ENCODE measurements at regions not wholly inside any gene's neighbourhood (a gene's known extent, or its start where the extent isn't known, plus 50 kb on each side); places are given as distances from the start of the nearest gene placed in this dataset.

DNA sequence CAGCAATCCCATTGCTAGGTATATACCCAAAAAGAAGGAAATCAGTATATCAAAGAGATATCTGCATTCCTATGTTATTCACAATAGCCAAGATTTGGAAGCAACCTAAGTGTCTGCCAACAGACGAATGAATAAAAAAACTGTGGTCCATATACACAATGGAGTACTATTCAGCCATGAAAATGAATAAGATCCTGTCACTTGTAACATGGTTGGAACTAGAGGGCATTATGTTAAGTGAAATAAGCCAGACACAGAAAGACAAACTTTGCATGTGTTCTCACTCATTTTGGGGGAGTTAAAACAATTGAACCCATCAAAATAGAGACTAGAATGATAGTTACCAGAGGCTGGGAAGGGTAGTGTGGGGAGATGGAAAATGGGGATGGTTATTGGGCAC lies 323.5 kb upstream of the NFE2L3 start:
- in situ Hi-C loops (cut with HindIII; ENCODE audit: low sequenced_read_pairs), result no loop called here

DNA sequence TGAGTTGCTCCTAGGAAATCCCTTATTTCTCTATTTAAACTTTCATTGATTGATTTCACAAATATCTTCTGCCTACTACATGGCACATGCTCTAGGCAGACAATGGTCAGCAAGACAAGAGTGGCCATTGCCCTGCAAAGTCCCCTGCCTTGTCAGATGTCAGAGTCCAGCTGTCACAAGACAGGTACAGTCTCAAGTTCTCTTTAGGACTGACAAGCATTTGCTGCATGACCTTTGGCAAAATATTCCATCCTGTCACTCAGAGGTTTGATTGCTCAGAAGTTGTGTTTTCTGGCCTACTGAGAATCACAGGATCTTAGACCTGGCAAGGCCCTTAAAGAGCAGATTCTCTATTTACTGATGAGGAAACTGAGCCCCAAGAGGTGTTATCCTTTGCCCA lies 322.3 kb upstream of the NFE2L3 start:
- in situ Hi-C loops (cut with HindIII; ENCODE audit: low sequenced_read_pairs), result no loop called here

DNA sequence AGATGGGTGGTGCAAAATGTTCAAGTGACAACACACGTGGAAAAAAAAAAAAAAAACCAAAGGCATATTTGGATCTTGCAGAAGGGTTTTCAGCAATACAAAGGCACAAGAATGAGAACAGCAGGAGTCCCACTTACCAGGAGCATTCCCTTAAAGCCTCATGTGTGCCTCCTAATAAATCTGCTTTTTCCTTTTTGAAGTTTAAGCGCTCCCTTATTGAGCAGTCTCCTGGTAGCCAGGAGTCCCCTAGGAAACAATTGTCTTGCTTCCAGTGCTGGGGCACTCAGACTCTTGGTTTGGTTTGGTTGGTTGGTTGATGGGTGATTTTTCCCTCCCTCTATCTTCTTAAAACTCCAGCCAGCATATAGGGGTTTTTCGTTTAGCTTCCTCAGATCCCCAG lies 321.8 kb upstream of the NFE2L3 start:
- in situ Hi-C loops (cut with HindIII; ENCODE audit: low sequenced_read_pairs), result no loop called here

DNA sequence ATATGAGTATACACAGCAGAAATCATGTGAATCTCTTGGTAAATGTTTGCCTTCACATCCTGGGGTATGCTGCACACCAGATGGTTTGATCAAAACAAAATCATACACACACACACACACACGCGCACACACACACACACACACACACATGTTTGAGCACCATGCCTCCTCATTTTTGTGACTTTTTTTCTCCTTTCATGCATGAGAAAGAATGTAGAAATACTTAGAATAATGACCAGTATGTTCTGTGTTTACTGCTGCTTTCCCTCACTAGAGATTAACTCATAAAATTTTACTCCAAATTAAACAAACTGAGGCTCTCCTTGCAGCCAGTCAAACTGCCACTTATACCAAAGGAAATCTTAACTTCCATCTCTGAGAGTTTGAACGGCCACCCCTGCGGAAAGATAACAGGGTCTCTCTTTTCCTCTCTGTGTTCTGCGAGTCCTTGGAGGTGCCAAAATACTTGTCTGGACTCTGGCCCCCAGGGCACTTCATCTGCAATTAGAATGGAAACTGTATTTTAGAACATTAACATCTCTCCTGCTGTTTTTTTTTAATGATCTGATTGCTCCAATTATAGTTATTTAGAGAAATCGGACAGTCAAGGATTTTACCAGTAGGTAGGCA lies 320.8 kb upstream of the NFE2L3 start:
- in situ Hi-C loops (cut with HindIII; ENCODE audit: low sequenced_read_pairs), result no loop called here

DNA sequence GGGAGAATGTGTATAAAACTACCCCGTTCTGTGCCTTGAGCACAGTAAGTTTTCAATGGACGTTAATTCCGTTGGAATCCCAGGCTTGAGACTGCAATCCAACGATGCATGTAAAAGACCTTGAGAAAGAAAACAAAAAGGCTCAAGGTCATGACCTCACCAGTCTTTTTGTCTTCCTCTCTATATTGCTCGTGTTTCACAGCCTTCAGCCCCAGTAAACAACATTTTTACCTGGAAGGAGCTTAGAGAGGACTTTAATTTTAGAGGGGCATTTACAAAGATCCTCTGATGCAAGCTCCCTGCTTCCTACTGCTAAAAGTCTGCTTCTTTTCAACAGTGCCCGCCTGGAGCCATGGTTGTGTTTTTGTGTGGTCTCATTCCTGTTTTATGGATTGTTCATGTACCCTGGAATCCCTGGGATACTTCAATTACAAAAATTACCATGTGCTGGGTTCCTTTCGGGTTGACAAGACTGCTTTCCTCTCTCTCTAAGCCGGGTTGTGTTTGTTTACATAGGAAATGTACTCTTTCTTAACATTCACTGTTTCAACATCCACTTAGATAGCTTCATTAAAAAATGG lies 320.1 kb upstream of the NFE2L3 start:
- in situ Hi-C loops (cut with HindIII; ENCODE audit: low sequenced_read_pairs), result no loop called here

DNA sequence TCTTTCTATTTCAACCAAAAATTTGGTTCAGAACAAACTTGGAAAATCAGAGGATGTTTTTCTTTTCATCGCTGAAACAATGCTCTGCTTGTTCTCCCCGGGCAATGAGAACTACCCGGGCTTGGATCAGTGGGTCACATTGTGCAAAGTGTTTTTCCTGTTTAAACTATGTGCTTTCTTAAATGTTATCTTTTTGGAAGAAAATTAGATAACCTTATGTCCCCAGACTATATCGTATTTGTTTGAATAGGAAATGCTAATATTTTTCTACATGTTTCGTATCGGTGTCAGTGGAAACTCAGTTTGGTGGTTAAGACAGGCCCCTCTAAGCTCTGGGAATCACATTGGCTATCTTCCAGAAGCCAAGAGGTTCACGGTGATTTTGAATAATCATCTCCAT lies 319.5 kb upstream of the NFE2L3 start:
- in situ Hi-C loops (cut with HindIII; ENCODE audit: low sequenced_read_pairs), result no loop called here

DNA sequence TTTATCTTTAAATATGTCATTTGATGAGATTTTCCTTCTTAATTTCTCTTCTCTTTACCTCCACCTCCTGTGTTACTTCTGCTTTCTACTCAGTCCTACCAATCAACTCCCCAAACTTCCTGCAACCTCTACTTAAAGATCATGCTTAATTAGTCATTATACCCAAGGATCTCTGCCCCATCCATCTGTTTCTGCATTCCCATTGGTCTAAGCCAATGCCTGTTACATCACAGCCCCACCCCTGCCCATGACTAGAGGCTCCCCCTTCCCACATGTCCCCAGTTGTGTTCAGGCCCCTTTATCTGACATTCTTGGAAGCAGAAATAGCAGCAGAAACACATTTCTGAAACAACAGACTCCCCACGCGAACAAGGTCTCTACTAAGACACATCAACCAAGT lies 319.1 kb upstream of the NFE2L3 start:
- in situ Hi-C loops (cut with HindIII; ENCODE audit: low sequenced_read_pairs), result no loop called here

DNA sequence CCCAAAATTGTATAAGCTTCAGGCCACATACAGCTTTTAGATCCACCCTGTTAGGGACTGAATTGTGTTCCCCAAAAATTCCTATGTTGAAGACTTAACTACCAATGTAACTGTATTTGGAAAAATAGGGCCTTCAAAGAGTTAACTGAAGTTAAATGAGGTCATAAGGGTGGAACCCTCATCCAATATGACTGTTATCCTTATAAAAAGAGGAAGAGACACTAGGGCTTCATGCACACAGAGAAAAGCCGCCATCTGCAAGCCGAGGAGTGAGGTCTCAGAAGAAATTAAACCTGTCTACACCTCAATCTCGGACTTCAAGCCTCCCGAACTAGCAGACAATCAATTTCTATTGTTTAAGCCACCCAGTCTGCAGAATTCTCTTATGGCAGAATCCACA lies 317.9 kb upstream of the NFE2L3 start:
- in situ Hi-C loops (cut with HindIII; ENCODE audit: low sequenced_read_pairs), result no loop called here

DNA sequence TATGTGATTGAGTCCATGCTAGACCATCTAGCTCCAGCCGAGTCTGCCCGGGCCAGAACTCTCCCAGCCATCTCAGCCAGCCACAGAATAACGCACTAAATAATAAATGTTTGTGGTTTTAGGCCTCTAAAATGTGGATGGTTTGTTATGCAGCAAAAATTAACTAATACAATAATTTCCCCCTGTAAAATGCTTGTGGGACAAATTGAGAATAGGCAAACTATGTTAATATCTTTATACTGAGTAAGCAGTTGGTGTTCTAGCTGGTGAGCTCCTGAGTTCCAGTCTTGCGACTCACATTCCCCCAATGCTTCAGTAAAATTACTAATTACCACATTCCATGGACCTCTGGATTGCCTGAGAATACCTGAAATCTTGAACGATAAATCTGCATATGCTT lies 316.8 kb upstream of the NFE2L3 start:
- in situ Hi-C loops (cut with HindIII; ENCODE audit: low sequenced_read_pairs), result no loop called here

DNA sequence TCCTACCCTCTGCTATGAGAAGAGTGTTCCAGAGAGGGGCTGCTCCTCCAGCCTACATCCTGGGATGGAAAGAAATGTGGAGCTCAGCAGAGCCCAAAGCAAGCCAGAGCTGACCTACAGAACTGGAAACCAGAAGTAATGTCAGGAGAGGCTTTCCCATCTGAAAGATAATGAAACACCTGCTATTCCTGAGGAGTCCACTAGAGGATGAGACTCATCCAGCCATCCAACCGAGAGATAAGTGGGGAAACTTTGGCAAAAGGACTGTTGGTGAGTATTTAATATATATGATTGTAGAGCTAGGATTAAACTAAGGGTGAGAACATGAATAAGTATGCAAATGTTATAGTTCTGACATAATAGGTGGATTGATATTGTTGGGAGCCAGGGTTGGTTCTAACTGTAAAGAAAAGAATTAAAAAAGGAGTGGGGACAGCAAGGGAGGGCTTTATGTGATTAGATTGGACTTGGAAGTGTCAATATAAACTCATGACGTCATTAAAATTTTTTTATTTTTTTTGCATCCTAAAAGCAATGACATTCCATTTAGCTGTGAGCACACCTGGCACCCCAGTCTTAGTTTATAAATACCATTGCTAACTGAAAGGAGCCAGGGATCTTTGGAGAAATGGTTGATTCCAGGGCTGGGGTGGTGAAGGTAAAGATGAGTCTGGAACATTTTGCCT lies 312.8 kb upstream of the NFE2L3 start:
- in situ Hi-C loops (cut with HindIII; ENCODE audit: low sequenced_read_pairs), result no loop called here

DNA sequence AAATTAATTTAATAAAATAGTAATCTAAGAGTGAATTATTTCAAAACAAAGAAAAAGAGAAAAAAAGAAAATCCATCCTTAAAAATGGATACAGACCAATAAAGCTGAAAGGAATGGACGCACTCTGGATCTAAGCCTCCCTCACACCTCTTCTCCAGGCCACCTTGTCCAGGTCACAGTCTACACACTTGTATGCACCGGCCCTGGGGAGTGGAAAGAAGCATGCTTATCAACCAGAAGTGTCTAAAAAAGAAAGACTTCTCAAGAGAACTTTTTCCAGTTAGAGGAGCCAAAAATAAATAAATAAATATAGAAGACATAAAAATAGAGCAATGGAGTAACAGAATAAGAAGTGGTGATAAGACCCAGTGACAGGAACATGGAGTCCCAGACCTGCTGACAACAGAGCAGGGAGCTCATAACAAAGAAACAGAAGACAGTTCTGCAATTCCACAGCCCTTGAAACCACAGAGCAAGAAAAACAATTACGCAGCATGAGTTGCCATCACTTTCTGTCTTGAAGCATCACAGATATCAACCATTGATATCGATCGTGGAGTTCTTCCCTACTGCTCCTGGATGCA lies 311.7 kb upstream of the NFE2L3 start:
- in situ Hi-C loops (cut with HindIII; ENCODE audit: low sequenced_read_pairs), result no loop called here

DNA sequence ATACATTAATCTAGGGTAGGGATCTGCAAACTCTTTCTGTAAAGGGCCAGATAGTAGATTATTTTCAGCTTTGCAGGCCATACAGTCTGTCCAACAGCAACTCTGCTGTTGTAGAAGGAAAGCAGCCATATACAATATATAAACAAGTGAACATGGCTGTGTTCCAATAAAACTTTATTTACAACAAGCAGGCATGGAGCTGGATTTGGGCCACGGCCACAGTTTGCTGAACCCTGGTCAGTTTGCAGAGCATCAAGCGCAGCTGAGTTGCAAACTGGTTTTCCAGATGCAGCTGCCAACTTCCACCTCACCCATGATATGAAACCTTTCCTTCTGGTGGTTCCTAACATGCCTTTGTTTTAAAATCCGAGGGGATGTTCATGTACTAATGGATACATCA lies 310.4 kb upstream of the NFE2L3 start:
- in situ Hi-C loops (cut with HindIII; ENCODE audit: low sequenced_read_pairs), result no loop called here

DNA sequence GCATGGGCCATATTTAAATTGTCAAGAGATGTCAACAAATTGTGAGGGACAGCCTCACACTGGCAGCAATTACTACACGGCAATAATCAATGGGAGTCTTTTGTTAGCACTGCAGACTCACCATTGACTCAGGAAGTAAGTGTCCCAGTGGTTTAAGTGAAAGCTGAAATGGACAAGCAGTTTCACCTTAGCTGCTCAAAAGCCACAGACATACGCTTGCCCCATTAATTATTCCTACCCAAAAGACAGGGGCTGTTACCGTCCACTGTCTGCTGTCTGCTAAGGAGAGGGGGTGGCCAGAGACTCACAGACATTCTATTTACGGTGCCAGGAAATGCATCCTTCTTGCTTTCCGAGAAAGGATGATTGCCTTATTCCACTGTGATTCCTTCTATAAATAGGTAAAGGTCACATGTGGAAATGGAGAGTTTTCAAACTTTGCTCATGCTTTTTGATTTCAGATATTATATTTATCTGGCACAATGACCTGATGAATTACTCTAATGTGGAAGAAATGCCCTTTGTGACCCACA lies 309.7 kb upstream of the NFE2L3 start:
- in situ Hi-C loops (cut with HindIII; ENCODE audit: low sequenced_read_pairs), result no loop called here

DNA sequence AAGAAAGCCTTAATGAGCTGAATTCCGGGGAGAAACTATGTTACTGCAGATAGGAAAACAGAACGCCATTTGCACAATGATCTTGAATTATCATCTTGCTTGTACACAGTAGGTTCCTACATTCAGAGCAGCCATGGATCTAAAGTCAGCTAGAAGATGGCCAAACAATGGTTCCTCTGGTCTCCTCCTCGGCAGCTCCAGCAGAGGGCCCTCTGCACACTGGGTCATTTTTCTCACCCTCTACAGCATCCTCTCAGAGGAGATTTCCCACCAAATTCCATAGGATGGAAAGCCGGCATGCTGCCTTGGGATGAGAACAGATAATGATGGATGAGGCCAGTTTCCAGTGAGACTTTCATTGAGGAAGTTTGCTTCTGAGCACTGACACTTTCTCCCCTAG lies 308.5 kb upstream of the NFE2L3 start:
- in situ Hi-C loops (cut with HindIII; ENCODE audit: low sequenced_read_pairs), result no loop called here

DNA sequence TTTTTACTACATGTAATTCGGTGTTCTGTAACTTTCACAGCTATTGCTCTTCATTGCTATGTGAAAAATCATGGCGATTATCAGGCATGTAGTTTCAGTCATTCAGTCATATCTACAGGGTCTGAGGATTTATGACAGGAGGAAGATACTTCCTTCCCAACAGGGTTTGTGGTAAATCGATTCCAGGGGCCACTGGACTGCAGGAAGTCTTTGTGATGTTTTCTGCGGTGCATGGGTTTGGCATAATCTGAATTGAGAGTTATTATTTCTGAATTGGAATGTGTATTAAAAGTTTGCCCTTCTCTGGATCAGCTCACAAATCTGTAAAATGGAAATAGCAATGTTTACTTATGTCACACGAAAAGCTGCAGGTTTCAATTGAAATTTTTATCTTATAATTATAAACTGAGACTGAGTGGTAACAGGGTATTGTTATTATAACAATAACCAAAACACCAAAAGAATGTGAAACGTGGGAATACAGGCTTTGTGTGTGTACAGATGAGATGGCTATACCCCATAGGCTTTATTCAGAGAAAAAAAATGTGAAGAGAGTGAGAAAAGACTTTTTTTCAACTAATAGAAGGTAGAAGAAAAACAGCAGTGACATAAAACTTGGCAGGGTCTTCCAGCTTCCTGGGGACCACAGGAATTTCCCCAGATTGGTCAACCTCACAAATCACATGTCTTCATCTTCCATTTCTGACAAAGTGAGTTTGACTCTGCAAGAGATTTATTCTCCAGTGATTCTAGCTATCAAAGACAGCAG lies 307.7 kb upstream of the NFE2L3 start:
- in situ Hi-C loops (cut with HindIII; ENCODE audit: low sequenced_read_pairs), result no loop called here

DNA sequence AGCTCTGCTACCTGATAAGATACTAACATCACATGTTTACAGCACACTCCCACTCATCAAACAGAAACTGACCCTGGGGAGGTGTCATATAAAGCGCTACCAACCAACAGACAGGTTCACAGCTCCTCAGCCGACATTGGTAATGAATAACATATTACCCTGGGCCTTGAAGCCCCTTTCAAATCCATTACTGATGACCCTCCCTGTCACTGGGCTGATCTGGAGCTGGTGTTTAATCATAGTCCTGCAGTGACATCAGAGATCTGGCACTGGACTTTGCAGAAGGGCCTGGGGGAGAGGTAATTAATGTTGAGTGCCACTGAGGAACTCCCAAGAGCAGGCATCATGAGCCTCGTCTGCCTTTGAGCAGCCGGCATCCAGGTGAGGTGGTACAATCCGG lies 306.5 kb upstream of the NFE2L3 start:
- in situ Hi-C loops (cut with HindIII; ENCODE audit: low sequenced_read_pairs), result no loop called here

DNA sequence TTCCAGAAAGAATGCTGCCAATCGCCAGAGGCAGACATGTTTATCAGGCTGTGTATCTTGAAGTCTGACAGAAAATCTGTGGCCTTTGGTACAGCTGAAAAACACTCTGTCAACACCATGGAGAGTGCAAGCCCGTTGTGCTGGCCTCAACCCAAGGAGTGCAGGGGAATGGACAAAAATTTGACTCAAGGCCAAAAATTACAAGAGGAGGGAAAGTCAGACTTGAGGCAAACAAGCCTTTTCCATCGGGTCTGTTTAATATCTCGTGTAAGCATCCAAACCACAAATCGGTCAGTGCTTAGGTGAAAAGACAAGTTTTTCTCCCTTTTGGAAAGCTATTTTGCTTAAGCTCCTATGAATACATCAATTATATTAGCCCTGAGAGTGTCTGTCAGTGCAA lies 305.3 kb upstream of the NFE2L3 start:
- in situ Hi-C loops (cut with HindIII; ENCODE audit: low sequenced_read_pairs), result no loop called here

DNA sequence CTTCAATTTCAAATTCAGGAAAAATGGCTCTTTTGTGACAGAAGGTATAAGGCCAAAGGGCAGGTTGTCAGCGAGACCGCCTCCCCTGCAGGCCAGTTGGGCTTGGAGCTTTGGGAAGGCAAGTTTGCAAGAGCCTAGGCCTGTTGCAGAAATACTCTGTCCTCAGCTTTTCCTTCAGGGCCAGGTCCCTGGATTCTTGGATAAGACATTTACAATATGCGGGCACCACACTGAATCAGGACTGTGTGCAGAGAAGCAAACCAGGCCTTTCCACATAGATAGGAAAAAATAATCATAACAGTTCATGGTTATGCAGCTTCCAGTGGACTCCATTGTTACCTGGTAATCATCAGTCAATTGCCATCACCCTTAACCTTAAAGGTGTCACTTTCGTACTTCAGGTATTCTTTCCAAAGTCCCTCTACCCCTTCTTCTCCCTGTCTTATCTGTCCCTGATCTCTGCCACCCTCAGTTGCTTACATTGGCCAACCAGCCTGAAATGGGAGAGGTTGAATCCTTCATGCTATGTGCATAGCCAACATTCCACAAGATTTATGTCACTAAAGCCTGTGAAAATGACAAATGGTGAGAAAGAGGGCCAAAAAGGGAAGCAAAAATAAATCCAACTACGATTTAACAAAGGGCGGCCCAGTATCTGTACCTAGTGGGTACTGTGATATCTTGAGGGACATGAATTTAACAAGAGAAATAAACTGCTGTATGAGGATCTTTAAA lies 304.5 kb upstream of the NFE2L3 start:
- in situ Hi-C loops (cut with HindIII; ENCODE audit: low sequenced_read_pairs), result no loop called here

DNA sequence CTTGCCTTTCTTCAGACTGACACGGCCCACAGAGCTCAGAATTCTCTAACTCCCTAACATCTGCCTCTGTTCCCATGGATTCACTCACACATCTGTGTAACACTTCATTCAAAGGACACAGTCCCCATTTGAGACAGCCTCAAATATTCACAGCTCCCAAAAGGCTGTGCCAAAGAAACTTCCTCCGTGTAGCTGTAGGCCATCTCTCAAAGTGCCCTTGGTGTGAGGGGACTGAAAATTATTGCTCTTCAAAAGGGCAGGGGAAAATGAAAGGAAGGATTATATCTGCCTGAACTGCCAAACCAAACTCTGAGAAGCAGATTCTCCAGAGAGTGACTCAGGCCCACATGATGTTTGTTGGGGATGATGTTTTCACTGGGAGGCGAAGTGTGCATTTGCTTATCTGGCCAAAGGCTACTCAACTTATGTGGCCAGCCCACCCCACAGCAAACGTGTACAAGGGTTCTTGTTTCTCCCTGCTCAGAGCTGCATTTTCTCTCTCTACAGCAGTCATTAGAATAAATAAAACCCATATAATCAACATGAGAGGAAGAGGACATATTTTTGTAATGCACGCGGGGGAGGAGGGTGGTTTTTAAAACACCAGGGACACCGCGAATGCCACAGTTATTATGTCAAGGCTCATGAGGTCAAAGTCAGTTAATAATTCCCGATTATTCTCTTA lies 302.4 kb upstream of the NFE2L3 start:
- in situ Hi-C loops (cut with HindIII; ENCODE audit: low sequenced_read_pairs), result no loop called here

DNA sequence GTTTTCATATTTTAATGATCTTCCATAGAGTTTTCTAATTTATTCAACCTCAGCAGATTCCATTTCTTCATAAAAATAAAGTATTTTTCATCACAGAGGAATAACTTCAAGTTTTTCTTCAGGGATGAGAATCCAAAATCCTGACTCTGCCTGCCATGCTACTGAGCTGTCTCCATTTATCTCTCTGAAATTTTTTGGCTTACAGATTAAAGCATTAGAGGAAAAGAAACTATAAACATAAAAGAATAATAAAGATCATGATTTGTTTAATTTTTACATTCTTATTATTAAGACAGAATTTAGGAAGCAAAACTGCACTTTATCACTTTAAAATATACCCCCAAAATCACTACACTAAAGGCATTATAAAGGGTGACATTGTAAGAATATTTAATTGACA lies 301.8 kb upstream of the NFE2L3 start:
- in situ Hi-C loops (cut with HindIII; ENCODE audit: low sequenced_read_pairs), result no loop called here
